Spleen (tissue), 7 donors: ENCODE measurements at regions not wholly inside any gene's neighbourhood (a gene's known extent, or its start where the extent isn't known, plus 50 kb on each side); places are given as distances from the start of the nearest gene placed in this dataset.

Experiments
- POLR2A ChIP-seq, 3 donors: fragments of 450-650 bp; IDR thresholded peaks; one replicate each; pipeline ENCODE4 v1.5.1; 2017; ENCODE audit warnings: antibody characterized with exemption in 3 of 3, mild to moderate bottlenecking in 1 of 3
- POLR2AphosphoS5 ChIP-seq, 3 donors: sonication (generic); formaldehyde crosslinking; IDR thresholded peaks; one replicate each; pipeline ENCODE4 v1.5.1; 2017; ENCODE audit warnings: antibody characterized with exemption in 3 of 3
- TF ChIP-seq, protein P1 (sequence below), 11 experiments: fragments of 200-600 bp in 7 of 11; fragments of 450-650 bp in 4 of 11; sonication (generic) in 4 of 11; IDR thresholded peaks in 8 of 11; conservative IDR thresholded peaks in 3 of 11; 1 replicate in 7 of 11; 2 replicates in 4 of 11; pipeline versions ENCODE4 v1.4.0 to v1.8.0; 2016 to 2021; ENCODE audit warnings: antibody characterized with exemption in 11 of 11, inconsistent platforms in 4 of 11, mild to moderate bottlenecking in 1 of 11
- donor health status: DM: no; HTN: no; CAD: no; lungs with moderate emphysema.
- donor health status: DM: no; HTN: no; CAD: no.
- donor health status: DM: no; HTN: no; CAD: no.

DNA sequence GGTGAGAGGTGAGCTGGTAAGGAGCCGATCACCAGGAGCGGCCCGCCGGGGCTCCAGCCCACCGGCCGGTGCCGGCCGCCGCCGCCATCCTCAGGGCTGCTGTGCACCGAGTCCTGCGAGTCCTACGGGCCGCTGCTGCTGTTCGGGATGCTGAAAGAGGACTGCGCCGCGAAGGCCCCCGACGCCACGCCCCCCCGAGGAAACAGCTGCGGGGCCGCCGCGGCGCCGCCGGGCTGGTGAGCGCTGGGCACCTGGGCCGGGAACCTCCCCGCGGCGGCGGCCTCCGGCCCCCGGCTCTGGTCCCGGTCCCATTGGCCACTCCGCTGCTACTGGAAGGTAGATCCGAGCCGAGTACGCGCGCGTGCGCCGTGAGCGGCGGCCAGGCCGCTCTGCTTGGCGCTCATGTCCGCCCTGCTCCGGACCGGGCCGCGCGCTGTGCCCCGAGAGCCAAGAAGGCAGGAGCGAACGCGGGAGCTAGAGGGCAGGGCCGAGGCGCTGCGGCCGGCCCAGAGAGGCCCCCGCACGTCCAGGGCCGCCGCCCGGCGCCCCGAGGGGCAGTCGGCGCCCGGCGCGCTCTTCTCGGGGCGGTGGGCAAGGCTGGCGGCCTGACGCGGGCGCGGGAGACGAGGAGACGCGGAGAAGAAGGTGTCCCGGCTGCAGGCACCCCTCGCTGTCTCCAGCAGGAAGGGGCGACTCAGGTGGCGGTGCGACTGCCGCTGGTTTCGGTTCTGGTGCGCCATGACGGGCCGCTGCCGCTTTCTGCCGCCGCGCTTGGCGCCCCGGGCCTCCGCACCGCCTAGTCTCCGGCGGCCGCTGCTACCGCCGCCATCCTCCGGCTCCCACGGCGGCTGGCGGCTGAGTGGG lies 121.3 kb upstream of the WIPF3 start:
- TF ChIP-seq, protein P1, sequence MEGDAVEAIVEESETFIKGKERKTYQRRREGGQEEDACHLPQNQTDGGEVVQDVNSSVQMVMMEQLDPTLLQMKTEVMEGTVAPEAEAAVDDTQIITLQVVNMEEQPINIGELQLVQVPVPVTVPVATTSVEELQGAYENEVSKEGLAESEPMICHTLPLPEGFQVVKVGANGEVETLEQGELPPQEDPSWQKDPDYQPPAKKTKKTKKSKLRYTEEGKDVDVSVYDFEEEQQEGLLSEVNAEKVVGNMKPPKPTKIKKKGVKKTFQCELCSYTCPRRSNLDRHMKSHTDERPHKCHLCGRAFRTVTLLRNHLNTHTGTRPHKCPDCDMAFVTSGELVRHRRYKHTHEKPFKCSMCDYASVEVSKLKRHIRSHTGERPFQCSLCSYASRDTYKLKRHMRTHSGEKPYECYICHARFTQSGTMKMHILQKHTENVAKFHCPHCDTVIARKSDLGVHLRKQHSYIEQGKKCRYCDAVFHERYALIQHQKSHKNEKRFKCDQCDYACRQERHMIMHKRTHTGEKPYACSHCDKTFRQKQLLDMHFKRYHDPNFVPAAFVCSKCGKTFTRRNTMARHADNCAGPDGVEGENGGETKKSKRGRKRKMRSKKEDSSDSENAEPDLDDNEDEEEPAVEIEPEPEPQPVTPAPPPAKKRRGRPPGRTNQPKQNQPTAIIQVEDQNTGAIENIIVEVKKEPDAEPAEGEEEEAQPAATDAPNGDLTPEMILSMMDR (IDR thresholded peaks at IDR 0.05 in 8 of 11, conservative IDR thresholded peaks at IDR 0.05 in 3 of 11), result peak in 1 of 11 experiments; percentile 15
- TF ChIP-seq POLR2A (IDR thresholded peaks at IDR 0.05), result no peak
- peak in 2 of 3 donors; percentile 56 to 63 for TF ChIP-seq POLR2AphosphoS5 (IDR thresholded peaks at IDR 0.05)
